Nephron (organoid): ENCODE measurements at regions not wholly inside any gene's neighbourhood (a gene's known extent, or its start where the extent isn't known, plus 50 kb on each side); places are given as distances from the start of the nearest gene placed in this dataset.

ENCODE experiments used
- H3K27ac Mint-ChIP-seq, 3 experiments: 2 replicates each; pipeline ENCODE4 v1.8.0; 2020; ENCODE audit warnings: mixed read lengths in 3 of 3, mild to moderate bottlenecking in 2 of 3, moderate library complexity in 1 of 3
- H3K27me3 Mint-ChIP-seq: 2 replicates; pipeline ENCODE4 v1.8.0; 2021; ENCODE audit warnings: low read depth, mild to moderate bottlenecking, moderate library complexity, mixed read lengths
- H3K36me3 Mint-ChIP-seq: 2 replicates; pipeline ENCODE4 v1.8.0; 2020; ENCODE audit warnings: low read depth, mixed read lengths
- H3K4me1 Mint-ChIP-seq: 2 replicates; pipeline ENCODE4 v1.8.0; 2020; ENCODE audit warnings: mixed read lengths
- H3K4me3 Mint-ChIP-seq, 3 experiments: 2 replicates each; pipeline ENCODE4 v1.8.0; 2020; ENCODE audit warnings: mild to moderate bottlenecking in 3 of 3, mixed read lengths in 3 of 3, moderate library complexity in 2 of 3
- H3K9me3 Mint-ChIP-seq: 2 replicates; pipeline ENCODE4 v1.8.0; 2020; ENCODE audit warnings: mixed read lengths
- CTCF ChIP-seq, 3 experiments: fragments of 200-600 bp; sonication (generic); IDR thresholded peaks; one replicate each; pipeline ENCODE4 v1.5.0; 2021; ENCODE audit warnings: antibody characterized with exemption in 3 of 3; ENCODE audit not compliant: unreplicated experiment in 3 of 3

GRCh38 chr17:74076446-74076845, 127.0 kb upstream of the RPL38 start:
- H3K27me3 Mint-ChIP-seq = peaks cover 24% of the 10 kb centered on the region
- H3K9me3 Mint-ChIP-seq = peaks cover 19% of the 10 kb centered on the region
- H3K36me3 Mint-ChIP-seq = no peaks in the 10 kb centered on the region
- no peak overlapping the region for H3K4me3 Mint-ChIP-seq
- no peak for TF ChIP-seq CTCF (IDR thresholded peaks at IDR 0.05; ENCODE audit: unreplicated experiment in 3 of 3)
- H3K27ac Mint-ChIP-seq = no peak overlapping the region
- H3K4me1 Mint-ChIP-seq = peaks cover 17% of the 10 kb centered on the region

GRCh38 chr17:74077231-74077630, 126.2 kb upstream of the RPL38 start:
- H3K27ac Mint-ChIP-seq = no peak overlapping the region
- TF ChIP-seq CTCF (IDR thresholded peaks at IDR 0.05; ENCODE audit: unreplicated experiment in 3 of 3) = no peak
- peaks cover 24% of the 10 kb centered on the region for H3K27me3 Mint-ChIP-seq
- no peaks in the 10 kb centered on the region for H3K36me3 Mint-ChIP-seq
- peaks cover 25% of the 10 kb centered on the region for H3K4me1 Mint-ChIP-seq
- no peak overlapping the region for H3K4me3 Mint-ChIP-seq
- peaks cover 18% of the 10 kb centered on the region for H3K9me3 Mint-ChIP-seq

GRCh38 chr17:74078363-74078941, 125.0 kb upstream of the RPL38 start:
- Mint-ChIP-seq H3K27ac (no peak overlapping the region), H3K36me3 (no peaks in the 10 kb centered on the region), H3K4me1 (peaks cover 36% of the 10 kb centered on the region), H3K4me3 (no peak overlapping the region), H3K9me3 (peaks cover 9% of the 10 kb centered on the region), H3K27me3 (peaks cover 29% of the 10 kb centered on the region)
- TF ChIP-seq CTCF (IDR thresholded peaks at IDR 0.05; ENCODE audit: unreplicated experiment in 3 of 3) = no peak

GRCh38 chr17:74079537-74080300, 123.8 kb upstream of the RPL38 start:
- Mint-ChIP-seq H3K9me3 (peaks cover under 1% of the 10 kb centered on the region), H3K27me3 (peaks cover 28% of the 10 kb centered on the region), H3K4me3 (no peak overlapping the region), H3K4me1 (peaks cover 36% of the 10 kb centered on the region), H3K36me3 (no peaks in the 10 kb centered on the region), H3K27ac (no peak overlapping the region)
- no peak for TF ChIP-seq CTCF (IDR thresholded peaks at IDR 0.05; ENCODE audit: unreplicated experiment in 3 of 3)

- peaks cover 34% of the 10 kb centered on the region for H3K27me3 Mint-ChIP-seq
These were observed 122.6 kb upstream of the RPL38 start for GRCh38 chr17:74080656-74081582.

More at GRCh38 chr17:74080656-74081582, 122.6 kb upstream of the RPL38 start:
- peaks cover 3% of the 10 kb centered on the region for H3K9me3 Mint-ChIP-seq
- peaks cover 36% of the 10 kb centered on the region for H3K4me1 Mint-ChIP-seq
- H3K36me3 Mint-ChIP-seq = no peaks in the 10 kb centered on the region
- TF ChIP-seq CTCF (IDR thresholded peaks at IDR 0.05; ENCODE audit: unreplicated experiment in 3 of 3) = no peak
- peak overlapping the region in 2 of 3 experiments; percentile 25 to 33 for H3K27ac Mint-ChIP-seq
- peak overlapping the region in 1 of 3 experiments; percentile 45 for H3K4me3 Mint-ChIP-seq
